GM12891 (cell line): ENCODE measurements at regions not wholly inside any gene's neighbourhood (a gene's known extent, or its start where the extent isn't known, plus 50 kb on each side); places are given as distances from the start of the nearest gene placed in this dataset.

Source experiments
- DNase-seq: peaks from one replicate; pipeline ENCODE4 v3.0.0; 2011; ENCODE audit warnings: low spot score; ENCODE audit not compliant: insufficient read length
- FAIRE-seq: peaks from 2 replicates; lab custom pipeline; 2011; peaks lifted over from hg19 to GRCh38; lab: Jason Lieb, UNC
- PAX5 ChIP-seq: IDR thresholded peaks from 2 replicates; pipeline ENCODE4 v1.6.1; 2011; ENCODE audit warnings: low read length, moderate library complexity, mild to moderate bottlenecking; ENCODE audit not compliant: insufficient read depth, severe bottlenecking
- POLR2A ChIP-seq: IDR thresholded peaks from 2 replicates; pipeline ENCODE4 v1.6.1; 2011; ENCODE audit warnings: low read depth, low read length, control low read depth
- POLR2AphosphoS5 ChIP-seq: IDR thresholded peaks from 2 replicates; pipeline ENCODE4 v1.6.1; 2011; ENCODE audit warnings: low read depth, low read length, control low read depth
- POU2F2 ChIP-seq: IDR thresholded peaks from 2 replicates; pipeline ENCODE4 v1.6.1; 2011; ENCODE audit warnings: low read depth, mild to moderate bottlenecking, control low read depth, low read length, moderate library complexity
- SPI1 ChIP-seq: IDR thresholded peaks from 2 replicates; pipeline ENCODE4 v1.6.1; 2011; ENCODE audit warnings: low read depth, low read length, control low read depth
- TAF1 ChIP-seq: IDR thresholded peaks from 2 replicates; pipeline ENCODE4 v1.6.1; 2011; ENCODE audit warnings: low read depth, low read length, control low read depth

DNA sequence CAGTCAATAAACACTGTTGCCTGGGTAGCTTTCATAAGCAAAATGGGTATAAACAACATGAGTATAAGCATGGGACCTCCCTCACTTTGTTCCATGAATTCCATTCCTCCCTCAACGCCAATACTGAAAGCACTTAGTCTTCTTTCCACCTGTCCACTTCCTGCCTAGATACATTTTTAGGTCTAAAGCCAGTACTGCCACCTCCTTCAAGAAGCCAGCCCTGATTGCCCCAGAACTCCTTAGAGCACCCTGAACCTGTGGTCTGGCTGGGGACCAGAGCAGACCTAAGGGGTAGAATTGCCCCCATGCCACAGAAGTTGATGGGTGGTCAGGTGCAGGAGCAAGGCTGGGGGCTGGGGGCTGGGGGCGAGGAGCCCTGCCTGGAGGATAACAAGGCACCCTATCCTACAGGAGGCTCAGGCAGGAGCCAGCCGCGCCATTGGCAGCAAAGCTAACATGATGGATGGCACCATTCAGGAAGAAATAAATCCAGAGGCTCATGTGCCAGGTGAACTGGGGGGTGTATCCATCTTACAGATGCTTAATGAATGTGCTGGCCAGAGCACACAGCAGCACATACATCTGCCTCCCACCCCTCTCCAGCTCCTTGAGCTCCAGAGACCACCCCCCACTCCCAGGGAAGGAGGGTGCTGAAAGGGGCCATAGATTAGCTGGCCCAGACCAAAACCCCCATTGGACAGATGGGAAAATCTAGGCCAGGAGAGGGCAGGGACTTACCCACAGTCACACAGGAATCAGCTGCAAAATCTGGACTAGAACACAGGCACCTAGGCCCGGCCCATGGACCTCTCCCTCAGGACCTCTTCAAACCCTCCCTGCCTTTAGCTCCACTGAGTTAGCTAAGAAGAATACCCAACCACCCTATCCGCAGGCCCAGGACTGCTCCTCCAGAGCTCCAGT, 113.8 kb upstream of the LINGO1 start:
- no peak for FAIRE-seq
- no peak for DNase-seq
- TF ChIP-seq SPI1 (no peak), TAF1 (no peak), PAX5 (no peak), POU2F2 (no peak), POLR2AphosphoS5 (no peak), POLR2A (no peak)

DNA sequence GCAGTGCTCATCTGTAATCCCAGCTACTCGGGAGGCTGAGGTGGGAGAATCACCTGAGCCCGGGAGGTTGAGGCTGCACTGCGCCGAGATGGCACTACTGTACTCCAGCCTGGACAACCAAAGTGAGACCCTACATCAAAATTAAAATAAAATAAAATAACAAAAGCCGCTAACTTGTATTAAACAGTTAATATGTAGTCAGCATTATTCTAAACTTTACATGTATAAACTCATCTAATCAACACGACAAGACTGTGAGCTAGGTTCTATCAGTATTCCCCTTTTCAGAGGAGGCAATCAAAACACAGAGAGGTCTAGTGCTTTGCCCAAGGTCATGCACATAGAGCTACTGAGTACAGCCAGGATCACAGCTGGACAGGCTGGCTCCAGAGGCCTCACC, 111.7 kb upstream of the LINGO1 start:
- FAIRE-seq, result no peak
- no peak for DNase-seq
- TF ChIP-seq TAF1 (no peak), SPI1 (no peak), POLR2AphosphoS5 (no peak), POU2F2 (no peak), PAX5 (no peak)

DNA sequence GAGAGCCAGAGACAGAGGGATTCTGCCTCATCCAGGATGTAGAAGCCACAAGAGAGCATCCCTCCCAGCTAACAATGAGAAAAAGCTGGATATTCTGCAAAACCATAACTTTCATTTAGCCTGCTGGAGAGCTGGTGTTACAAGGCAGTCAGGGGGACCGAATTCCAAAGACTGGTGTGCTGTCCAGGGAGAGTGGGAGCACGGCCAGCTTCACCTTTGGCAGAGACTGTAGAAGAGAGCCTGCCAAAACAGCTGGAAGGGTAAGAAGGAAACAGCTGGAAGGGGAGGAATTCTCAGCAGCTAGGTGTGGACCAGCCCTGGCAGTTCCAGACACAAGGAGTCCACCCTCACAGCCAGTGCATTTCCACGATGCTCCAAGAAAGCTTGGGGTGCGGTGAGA, 109.9 kb upstream of the LINGO1 start:
- FAIRE-seq, result no peak
- no peak for DNase-seq
- TF ChIP-seq SPI1 (no peak), POU2F2 (no peak), POLR2A (no peak), PAX5 (no peak), TAF1 (no peak), POLR2AphosphoS5 (no peak)

DNA sequence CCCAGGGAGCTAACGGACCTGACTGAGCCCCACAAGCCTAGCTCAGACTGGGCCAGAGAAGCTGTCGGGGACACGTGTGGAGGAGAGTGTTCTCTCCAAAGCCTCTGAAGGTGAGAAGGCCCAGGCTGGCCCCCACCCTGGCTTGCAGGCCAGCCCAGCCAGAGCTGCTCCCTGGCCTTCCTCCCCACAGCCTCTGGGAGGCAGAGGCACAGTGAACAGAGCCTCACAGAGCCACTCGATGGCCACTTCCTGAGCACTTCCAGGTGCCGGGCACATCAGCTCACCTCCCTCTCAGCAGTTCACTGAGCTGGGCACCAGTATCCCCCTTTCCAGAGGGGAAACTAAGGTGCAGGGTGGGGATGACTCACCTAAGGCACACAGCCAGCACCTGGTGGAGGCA, 109.4 kb upstream of the LINGO1 start:
- DNase-seq, result no peak
- TF ChIP-seq SPI1, result no peak
- no peak for TF ChIP-seq PAX5
- no peak for TF ChIP-seq POLR2AphosphoS5
- no peak for TF ChIP-seq POLR2A
- TF ChIP-seq TAF1, result no peak
- TF ChIP-seq POU2F2, result no peak
- no peak for FAIRE-seq

DNA sequence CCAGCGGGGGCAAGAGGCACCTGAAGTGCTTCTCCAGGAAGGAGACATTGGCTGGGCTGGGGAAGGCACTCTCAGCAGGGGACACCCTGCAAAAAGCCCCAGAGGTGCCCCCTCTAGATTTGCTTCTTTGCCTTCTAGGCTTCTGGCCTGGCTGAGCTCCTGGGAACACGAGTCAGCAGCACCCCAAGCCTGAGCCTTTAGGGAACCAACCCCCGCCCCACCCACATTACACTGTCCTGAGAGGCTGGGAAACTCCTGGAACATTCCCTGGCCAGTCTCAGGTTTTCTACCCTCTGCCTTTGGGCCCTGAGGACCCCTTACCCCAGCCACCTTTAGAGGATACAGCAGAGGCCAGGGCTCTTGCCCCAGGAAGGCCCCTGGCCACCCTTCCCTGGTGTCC, 108.4 kb upstream of the LINGO1 start:
- no peak for DNase-seq
- no peak for FAIRE-seq
- TF ChIP-seq SPI1, result no peak
- TF ChIP-seq TAF1, result no peak
- no peak for TF ChIP-seq POLR2AphosphoS5
- TF ChIP-seq POLR2A, result no peak
- no peak for TF ChIP-seq POU2F2
- TF ChIP-seq PAX5, result no peak

DNA sequence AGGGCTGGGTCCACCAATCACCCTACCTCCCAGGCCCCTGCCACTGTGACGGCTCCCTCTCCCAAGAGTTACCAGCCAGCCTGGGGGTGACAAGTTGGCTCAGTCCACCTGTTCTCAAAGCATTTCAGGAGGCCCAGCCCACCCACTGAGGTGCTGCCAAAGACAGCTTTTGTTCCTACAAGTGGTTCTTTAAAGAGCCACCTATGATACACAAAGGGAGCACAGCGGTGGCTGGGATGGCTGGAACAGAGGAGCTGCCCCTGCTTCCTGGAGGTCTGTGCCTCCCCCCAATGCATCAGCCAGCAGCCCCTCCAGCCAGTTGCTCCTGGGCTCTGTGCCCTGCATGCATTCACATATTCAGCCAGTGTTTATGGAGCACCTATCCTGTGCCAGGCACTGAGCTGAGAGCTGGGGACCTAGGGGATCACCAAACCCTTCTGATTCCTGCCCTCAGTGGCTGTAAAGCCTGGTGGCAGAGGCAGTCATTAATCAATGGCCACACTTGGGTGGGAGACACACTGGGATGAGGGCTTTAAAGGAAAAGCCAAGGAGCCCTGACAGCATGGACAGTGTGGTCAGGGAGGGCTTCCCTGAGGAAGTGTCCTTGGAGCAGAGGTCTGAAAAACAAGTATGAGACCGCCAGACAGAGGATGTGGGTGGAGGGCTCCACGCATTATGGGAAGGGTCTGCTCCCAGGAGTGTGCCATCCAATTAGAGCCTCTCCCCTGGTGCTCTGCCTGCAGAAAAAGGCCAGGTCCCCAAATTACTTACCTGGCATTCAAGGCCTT, 107.1 kb upstream of the LINGO1 start:
- FAIRE-seq (no peak), DNase-seq (no peak)
- TF ChIP-seq TAF1, result no peak
- TF ChIP-seq PAX5, result no peak
- TF ChIP-seq SPI1, result no peak
- TF ChIP-seq POLR2AphosphoS5, result no peak
- no peak for TF ChIP-seq POLR2A
- TF ChIP-seq POU2F2, result no peak

DNA sequence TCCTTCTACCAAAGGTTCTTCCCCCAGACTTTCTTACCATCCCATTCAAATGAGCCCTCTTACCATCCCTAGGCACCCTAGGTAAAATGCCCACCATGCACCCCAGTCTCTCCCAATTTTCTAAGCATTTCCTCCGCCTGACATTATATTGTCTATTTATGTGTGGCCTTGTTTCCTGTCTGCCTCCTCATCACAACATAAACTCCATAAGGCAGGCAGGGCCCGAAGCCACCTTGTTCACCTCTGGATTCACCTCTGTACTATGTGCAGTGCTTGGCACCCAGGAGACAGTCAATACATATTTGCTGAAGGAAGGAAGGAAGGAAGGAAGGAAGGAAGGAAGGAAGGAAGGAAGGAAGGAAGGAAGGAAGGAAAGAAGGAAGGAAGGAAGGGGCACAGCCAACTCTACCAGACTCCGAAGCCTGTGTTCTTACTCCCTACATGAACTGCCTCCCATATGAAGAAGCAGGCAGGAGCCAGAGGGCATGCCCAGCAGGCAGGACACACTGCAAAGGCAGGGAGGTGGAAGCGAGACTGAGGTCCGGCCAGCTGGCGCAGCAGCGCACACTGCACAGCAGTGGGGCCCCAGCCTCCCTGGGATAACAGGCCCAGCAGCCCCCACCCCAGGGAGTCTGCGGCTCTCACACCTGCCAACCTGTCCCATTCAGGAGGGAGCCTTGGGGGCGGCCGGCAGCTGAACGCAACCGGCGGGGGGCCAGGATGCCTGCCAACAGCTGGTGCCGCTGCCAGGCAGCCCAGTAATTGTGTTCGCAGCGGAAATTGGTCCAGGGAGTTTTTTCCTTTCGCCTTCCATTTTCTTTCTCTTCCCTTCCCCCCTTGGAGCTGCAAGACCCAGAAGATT, 106.0 kb upstream of the LINGO1 start:
- no peak for FAIRE-seq
- TF ChIP-seq TAF1, result no peak
- TF ChIP-seq SPI1, result no peak
- TF ChIP-seq PAX5, result no peak
- TF ChIP-seq POLR2AphosphoS5, result no peak
- no peak for TF ChIP-seq POU2F2
- no peak for TF ChIP-seq POLR2A
- DNase-seq, result no peak

DNA sequence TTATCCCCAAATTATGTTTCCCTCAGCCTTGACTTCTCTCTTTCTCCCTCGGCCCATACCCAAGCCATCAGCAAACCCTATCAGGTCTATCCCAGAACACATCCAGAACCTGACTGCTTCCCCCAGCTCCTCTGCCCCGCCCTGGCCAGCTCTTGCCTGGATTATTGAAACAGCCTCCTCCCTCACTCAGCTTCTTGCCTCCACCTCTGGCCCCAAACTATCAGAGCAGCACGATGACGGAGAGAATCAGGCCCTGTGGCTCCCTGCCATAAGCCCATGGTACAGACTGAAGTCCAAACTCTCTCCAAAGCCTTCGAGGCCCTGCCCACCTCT, 105.3 kb upstream of the LINGO1 start:
- TF ChIP-seq PAX5, result no peak
- TF ChIP-seq POLR2A, result no peak
- no peak for TF ChIP-seq SPI1
- no peak for TF ChIP-seq POLR2AphosphoS5
- TF ChIP-seq TAF1, result no peak
- FAIRE-seq (no peak), DNase-seq (no peak)
